ENCODE measurements at regions not wholly inside any gene's neighbourhood (a gene's known extent, or its start where the extent isn't known, plus 50 kb on each side); places are given as distances from the start of the nearest gene placed in this dataset.

GRCh38 chr2:18209934-18210639 lies 331.6 kb downstream of the KCNS3 start:
- H3K9me3 ChIP-seq (ENCODE audit: insufficient read depth, low read length) = no peaks in the 10 kb centered on the region
- no peaks in the 10 kb centered on the region for H3K36me3 ChIP-seq (ENCODE audit: low read length)
- no peak overlapping the region for H3K4me2 ChIP-seq (ENCODE audit: low read depth, low read length, poor library complexity, severe bottlenecking)
- H3K27me3 ChIP-seq (ENCODE audit: low read length) = no peaks in the 10 kb centered on the region
- no peaks in the 10 kb centered on the region for H3K79me2 ChIP-seq (ENCODE audit: insufficient read depth, low read length)
- H3K27ac ChIP-seq (ENCODE audit: low read depth, low read length) = no peak overlapping the region
- no peak overlapping the region for H2AFZ ChIP-seq (ENCODE audit: low read depth, low read length, severe bottlenecking)
- no peak for TF ChIP-seq EZH2phosphoT487 (conservative IDR thresholded peaks at IDR 0.05; ENCODE audit: low read length)
- TF ChIP-seq CTCF (IDR thresholded peaks at IDR 0.05; ENCODE audit: insufficient read depth, low read length, poor library complexity, severe bottlenecking) = no peak
- no peaks in the 10 kb centered on the region for H3F3A ChIP-seq (ENCODE audit: insufficient read depth)
- no peaks in the 10 kb centered on the region for H4K20me1 ChIP-seq (ENCODE audit: low read depth, low read length)
- no peak overlapping the region for H3K9ac ChIP-seq (ENCODE audit: low read length)
- H3K4me3 ChIP-seq (ENCODE audit: insufficient read depth, low read length, poor library complexity, severe bottlenecking) = no peak overlapping the region
- no peaks in the 10 kb centered on the region for H3K9me2 ChIP-seq (replicated peaks; ENCODE audit: insufficient read depth, low read length)

GRCh38 chr2:18208956-18209355 lies 330.5 kb downstream of the KCNS3 start:
- Histone ChIP-seq H3K27ac (ENCODE audit: low read depth, low read length) (no peak overlapping the region), H3K4me2 (ENCODE audit: low read depth, low read length, poor library complexity, severe bottlenecking) (no peak overlapping the region), H3K9ac (ENCODE audit: low read length) (no peak overlapping the region)

DNA sequence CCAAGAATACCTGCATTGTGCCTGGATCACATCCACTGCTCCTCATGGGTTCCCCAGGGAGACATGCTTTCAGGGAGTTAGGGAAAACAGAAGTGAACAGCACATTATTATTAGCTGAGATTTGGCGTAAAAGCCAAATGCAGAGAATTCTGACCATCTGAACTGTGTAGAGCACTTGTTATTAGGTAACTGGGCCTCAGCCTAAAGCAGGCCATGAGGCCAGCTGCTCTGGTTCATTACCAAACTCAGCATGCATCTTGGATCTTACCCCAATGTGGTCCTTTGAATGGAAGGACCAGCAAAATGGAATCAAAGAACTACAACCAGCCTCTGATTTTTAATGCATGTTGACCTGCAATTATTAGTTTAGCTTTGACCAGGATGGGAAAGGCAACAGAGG lies 322.3 kb downstream of the KCNS3 start:
- Histone ChIP-seq H3K9me3 (ENCODE audit: insufficient read depth, low read length) (no peaks in the 10 kb centered on the region), H3K9ac (ENCODE audit: low read length) (no peak overlapping the region), H3K36me3 (ENCODE audit: low read length) (no peaks in the 10 kb centered on the region), H3K27ac (ENCODE audit: low read depth, low read length) (no peak overlapping the region), H3K9me2 (replicated peaks; ENCODE audit: insufficient read depth, low read length) (no peaks in the 10 kb centered on the region), H3K27me3 (ENCODE audit: low read length) (no peaks in the 10 kb centered on the region), H2AFZ (ENCODE audit: low read depth, low read length, severe bottlenecking) (no peak overlapping the region), H3K79me2 (ENCODE audit: insufficient read depth, low read length) (no peaks in the 10 kb centered on the region), H3K4me2 (ENCODE audit: low read depth, low read length, poor library complexity, severe bottlenecking) (no peak overlapping the region), H3F3A (ENCODE audit: insufficient read depth) (no peaks in the 10 kb centered on the region), H4K20me1 (ENCODE audit: low read depth, low read length) (no peaks in the 10 kb centered on the region), H3K4me3 (ENCODE audit: insufficient read depth, low read length, poor library complexity, severe bottlenecking) (no peak overlapping the region)
- no peak for TF ChIP-seq EZH2phosphoT487 (conservative IDR thresholded peaks at IDR 0.05; ENCODE audit: low read length)
- TF ChIP-seq CTCF (IDR thresholded peaks at IDR 0.05; ENCODE audit: insufficient read depth, low read length, poor library complexity, severe bottlenecking) = no peak

More at GRCh38 chr2:18208956-18209355, 330.5 kb downstream of the KCNS3 start:
- Histone ChIP-seq H3K36me3 (ENCODE audit: low read length) (no peaks in the 10 kb centered on the region), H3K9me3 (ENCODE audit: insufficient read depth, low read length) (no peaks in the 10 kb centered on the region), H3F3A (ENCODE audit: insufficient read depth) (no peaks in the 10 kb centered on the region), H2AFZ (ENCODE audit: low read depth, low read length, severe bottlenecking) (no peak overlapping the region), H3K9me2 (replicated peaks; ENCODE audit: insufficient read depth, low read length) (no peaks in the 10 kb centered on the region), H3K4me3 (ENCODE audit: insufficient read depth, low read length, poor library complexity, severe bottlenecking) (no peak overlapping the region), H3K79me2 (ENCODE audit: insufficient read depth, low read length) (no peaks in the 10 kb centered on the region), H3K27me3 (ENCODE audit: low read length) (no peaks in the 10 kb centered on the region), H4K20me1 (ENCODE audit: low read depth, low read length) (no peaks in the 10 kb centered on the region)
- TF ChIP-seq CTCF (IDR thresholded peaks at IDR 0.05; ENCODE audit: insufficient read depth, low read length, poor library complexity, severe bottlenecking) (no peak), EZH2phosphoT487 (conservative IDR thresholded peaks at IDR 0.05; ENCODE audit: low read length) (no peak)
